HG02610 (cell line): ENCODE measurements at regions not wholly inside any gene's neighbourhood (a gene's known extent, or its start where the extent isn't known, plus 50 kb on each side); places are given as distances from the start of the nearest gene placed in this dataset.
"Not testable (repeated sequence)": the region's sequence is repeated elsewhere in the genome, so short reads cannot be mapped to it uniquely, and the experiment has no call there.

Experiments used
- ATAC-seq: cut with Tn5 transposase; IDR thresholded peaks from one replicate; pipeline ENCODE4 v1.9.1; 2021; ENCODE audit warnings: mild to moderate bottlenecking, moderate library complexity; ENCODE audit not compliant: unreplicated experiment

GRCh38 chr2:81395746-81396145 is 1091.2 kb upstream of the LRRTM1 start:
- no peak for ATAC-seq

GRCh38 chr2:81389203-81389602 is 1084.7 kb upstream of the LRRTM1 start:
- ATAC-seq: no peak

- no peak for ATAC-seq
Observed at GRCh38 chr2:81363800-81364199, 1059.2 kb upstream of the LRRTM1 start.

- not testable (repeated sequence) for ATAC-seq
Observed at GRCh38 chr2:81362468-81362867, 1057.9 kb upstream of the LRRTM1 start.

GRCh38 chr2:81355436-81355835 is 1050.9 kb upstream of the LRRTM1 start:
- ATAC-seq: no peak

GRCh38 chr2:81334046-81334445 is 1029.5 kb upstream of the LRRTM1 start:
- ATAC-seq: no peak

GRCh38 chr2:81328968-81329367 is 1024.4 kb upstream of the LRRTM1 start:
- no peak for ATAC-seq

GRCh38 chr2:81327911-81328310 is 1023.4 kb upstream of the LRRTM1 start:
- no peak for ATAC-seq

- ATAC-seq: no peak
Observed at GRCh38 chr2:81324046-81324445, 1019.5 kb upstream of the LRRTM1 start.

- no peak for ATAC-seq
Observed at GRCh38 chr2:81304154-81304830, 999.7 kb upstream of the LRRTM1 start.

- ATAC-seq: no peak
Observed at GRCh38 chr2:81303321-81303720, 998.8 kb upstream of the LRRTM1 start.

- no peak for ATAC-seq
Observed at GRCh38 chr2:81299841-81300240, 995.3 kb upstream of the LRRTM1 start.

GRCh38 chr2:81290846-81291245 is 986.3 kb upstream of the LRRTM1 start:
- no peak for ATAC-seq

- no peak for ATAC-seq
Observed at GRCh38 chr2:81283081-81283480, 978.5 kb upstream of the LRRTM1 start.

GRCh38 chr2:81282151-81282769 is 977.7 kb upstream of the LRRTM1 start:
- ATAC-seq: no peak

GRCh38 chr2:81276595-81276994 is 972.0 kb upstream of the LRRTM1 start:
- no peak for ATAC-seq

- no peak for ATAC-seq
Observed at GRCh38 chr2:81266106-81266505, 961.6 kb upstream of the LRRTM1 start.

- ATAC-seq: no peak
Observed at GRCh38 chr2:81263989-81264388, 959.4 kb upstream of the LRRTM1 start.

- ATAC-seq: no peak
Observed at GRCh38 chr2:81260320-81260719, 955.8 kb upstream of the LRRTM1 start.

GRCh38 chr2:81250270-81250669 is 945.7 kb upstream of the LRRTM1 start:
- peak; percentile 51 for ATAC-seq

- no peak for ATAC-seq
Observed at GRCh38 chr2:81249152-81249551, 944.6 kb upstream of the LRRTM1 start.

- ATAC-seq: no peak
Observed at GRCh38 chr2:81247648-81248047, 943.1 kb upstream of the LRRTM1 start.

GRCh38 chr2:81242501-81242900 is 937.9 kb upstream of the LRRTM1 start:
- ATAC-seq: no peak
